Fibroblast of skin of left biceps (primary cell): ENCODE measurements at regions not wholly inside any gene's neighbourhood (a gene's known extent, or its start where the extent isn't known, plus 50 kb on each side); places are given as distances from the start of the nearest gene placed in this dataset.
A peak's percentile ranks its signal among the peaks of the same experiment; 100 is the strongest.

Source experiments
- DNase-seq, 2 experiments: peaks; one replicate each; pipeline ENCODE4 v3.0.0-alpha.2; 2013; ENCODE audit warnings: low read depth in 2 of 2

DNA sequence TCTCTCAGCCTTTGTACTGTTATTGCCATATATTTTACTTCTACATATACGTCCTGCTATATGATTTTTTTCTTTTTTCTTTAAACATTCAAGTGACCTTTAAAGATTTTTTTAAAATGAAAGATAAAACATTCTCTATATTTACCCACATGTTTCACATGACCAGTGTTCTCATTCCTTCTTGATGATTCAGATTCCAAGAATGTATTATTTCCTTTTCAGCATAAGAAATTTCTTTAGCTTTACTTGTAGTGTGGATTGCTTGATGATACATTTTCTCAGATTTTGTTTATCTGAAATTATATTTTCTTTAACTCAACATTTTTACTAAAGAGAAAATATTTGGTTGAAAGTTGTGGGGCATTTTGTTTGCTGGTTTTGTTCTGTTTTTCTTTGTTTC, 792.1 kb downstream of the BRINP1 start:
- peak; percentile 25 to 26 for DNase-seq

DNA sequence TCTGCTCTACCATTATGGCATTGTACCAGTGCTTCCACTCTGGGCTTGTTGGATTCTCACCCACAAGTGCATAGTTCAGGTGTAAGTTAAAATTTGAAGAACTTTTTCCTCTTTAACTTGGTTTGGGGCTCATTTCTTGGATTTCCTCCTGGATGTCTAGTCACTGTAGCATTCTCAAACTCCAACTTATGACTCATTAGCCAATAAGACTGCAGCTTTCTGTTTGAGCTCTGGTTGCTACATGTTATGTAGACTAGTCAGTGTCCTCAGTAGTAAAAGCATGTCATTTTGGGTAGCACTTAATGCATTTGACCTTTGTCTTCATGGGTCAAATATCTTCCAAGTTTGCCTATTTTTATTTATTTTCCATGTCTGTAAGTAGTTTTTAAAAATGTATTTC, 790.8 kb downstream of the BRINP1 start:
- peak in 1 of 2 experiments; percentile 9 for DNase-seq

DNA sequence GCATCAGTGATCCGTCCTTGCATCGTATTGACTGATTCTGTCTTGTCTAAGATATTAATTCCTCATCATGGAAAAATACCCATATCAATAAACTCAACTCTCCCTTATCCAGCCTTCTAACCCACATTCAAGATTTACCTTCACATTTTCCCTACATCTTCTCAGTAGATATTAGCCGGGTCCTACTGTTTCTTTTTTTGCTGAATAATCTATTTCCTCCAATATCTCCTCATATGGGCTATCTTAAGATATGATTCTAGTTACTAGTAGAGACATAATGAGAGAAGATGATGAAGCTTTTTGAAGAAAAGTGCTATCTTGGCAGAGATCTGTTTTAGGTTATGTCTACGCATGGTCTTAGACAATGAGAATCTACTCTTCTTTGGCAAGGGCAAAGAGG, 785.8 kb downstream of the BRINP1 start:
- DNase-seq = no peak

DNA sequence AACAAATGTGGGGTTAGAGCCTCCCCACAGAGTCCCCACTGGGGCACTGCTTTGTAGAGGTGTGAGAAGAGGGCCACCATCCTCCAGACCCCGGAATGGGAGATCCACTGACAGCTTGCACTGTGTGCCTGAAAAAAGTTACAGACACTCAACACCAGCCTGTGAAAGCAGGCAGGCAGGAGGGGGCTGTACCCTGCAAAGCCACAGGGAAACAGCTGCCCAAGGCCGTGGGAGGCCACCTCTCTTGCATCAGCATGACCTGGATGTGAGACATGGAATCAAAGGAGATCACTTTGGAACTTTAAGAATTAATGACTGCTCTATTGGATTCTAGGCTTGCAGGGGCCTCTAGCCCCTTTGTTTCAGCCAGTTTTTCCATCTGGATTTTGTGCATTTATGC, 782.3 kb downstream of the BRINP1 start:
- no peak for DNase-seq

DNA sequence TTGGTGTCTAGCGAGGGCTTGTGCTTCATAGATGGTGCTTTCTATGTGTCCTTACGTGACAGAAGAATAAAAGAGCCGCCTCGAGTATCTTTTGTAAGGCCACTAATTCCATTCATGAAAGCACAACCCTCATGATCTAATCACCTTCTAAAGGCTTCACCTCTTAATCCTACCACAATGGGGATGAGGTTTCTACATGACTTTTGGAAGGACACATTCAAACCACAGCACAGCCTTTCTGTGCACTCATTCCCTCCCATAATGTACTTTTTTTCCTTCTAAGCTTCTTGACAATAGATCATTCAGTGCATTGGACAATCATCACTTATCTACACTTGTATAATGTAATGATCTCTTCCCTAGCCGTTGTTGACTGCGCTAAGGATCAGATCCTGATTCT, 774.8 kb downstream of the BRINP1 start:
- DNase-seq = no peak

DNA sequence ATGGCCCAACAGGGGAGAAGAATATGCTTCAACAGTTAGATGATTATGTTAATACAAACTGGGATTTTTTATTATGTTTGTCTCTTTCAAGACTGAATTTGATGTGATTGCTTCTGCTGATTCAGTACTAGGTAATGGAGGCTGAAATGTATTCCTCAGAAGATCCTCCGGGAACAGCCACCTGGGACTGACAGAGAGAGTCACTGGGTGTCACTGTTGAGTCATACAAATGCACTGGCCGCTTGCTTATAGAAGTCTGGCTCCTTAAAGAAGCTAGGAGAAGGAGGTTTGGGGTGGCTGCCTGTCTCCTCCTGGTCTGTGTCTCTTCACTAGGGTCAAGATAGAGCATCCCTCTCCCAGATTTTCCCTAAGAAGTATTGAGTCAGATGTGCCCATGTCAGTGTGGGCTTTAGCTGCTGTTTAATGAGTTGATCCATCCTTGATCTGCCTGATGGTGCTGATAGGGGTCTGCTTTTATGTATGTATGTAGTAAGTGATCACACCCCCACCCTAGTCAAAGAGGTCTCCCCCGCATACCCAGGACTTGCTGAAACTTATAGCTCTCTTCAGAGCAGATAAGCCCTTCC, 773.4 kb downstream of the BRINP1 start:
- DNase-seq = no peak

DNA sequence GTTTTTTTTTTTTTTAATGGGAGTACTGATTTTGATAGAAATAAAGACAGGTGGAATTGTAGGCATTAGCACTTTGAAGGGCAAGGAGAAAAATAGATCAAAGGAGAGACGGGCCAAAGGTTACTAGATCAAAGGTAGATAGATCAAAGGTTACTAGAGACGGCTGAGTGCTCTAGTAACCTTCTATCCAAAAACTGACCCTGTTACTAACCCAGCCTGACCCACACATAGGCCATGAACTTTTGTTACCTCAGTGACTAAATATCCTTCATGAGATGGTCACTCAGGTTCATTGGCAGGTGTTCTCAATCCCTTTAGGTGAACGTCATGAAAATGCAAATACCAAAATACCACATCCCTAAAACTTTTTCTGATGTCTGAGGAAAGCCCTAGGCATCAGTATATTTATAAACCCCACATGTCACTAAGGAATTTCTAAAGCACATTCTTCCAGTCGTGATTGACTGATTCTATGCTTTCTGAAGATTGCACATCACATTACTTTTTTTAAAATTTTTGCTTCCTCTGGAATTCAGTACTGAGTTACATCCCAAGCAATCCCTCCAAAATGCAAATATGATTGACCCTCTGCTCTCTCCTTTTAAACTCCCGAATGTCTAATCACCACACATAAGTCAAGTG, 772.7 kb downstream of the BRINP1 start:
- no peak for DNase-seq

DNA sequence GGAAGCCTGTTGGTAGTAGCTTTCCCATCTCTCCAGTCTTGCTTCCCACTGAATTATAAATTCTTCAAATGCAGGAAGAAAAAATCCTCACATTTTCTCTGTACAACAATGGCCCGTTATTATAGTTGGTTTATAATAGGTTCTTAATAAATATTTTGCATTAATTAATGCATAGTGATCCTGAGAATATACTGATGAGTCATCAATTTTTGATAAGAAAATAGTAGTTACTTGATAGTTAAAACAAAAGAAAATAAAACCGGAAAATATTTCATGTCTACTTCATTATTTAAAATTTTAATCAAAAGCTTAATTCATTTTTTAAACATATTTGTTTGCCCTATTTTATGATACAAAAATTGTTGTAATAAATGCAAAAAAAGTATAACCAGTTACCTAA, 762.6 kb downstream of the BRINP1 start:
- no peak for DNase-seq

DNA sequence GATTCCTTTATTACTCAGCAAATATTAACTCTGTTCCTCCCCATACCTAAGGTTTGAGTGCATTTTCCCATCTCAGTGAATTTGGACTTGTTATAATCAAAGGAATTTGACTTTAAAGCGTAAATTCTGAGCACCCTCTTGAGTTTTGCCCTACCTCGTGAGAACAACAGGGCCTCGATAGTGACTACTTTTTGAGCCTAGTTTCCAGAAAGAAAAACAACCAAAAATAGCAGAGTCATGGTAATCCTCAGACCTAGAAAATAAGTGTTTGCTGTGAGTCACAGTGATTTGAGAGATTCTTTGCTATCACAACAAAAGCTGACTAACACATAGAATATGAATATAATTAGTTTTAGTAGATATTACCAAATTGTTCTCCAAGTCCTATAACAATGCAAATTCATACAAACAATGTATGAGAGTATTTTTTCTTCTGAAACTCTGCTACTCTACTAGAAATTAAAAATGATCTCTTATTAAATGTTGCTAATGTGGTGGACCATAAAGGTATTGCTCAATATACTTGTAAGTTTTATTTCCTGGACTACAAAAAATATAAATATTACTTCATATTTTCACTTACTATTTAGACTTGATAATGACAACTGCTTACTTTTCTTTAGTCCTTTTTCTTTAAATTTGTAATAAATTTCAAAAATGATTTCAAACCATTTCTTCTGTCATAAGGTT, 759.7 kb downstream of the BRINP1 start:
- DNase-seq = no peak

DNA sequence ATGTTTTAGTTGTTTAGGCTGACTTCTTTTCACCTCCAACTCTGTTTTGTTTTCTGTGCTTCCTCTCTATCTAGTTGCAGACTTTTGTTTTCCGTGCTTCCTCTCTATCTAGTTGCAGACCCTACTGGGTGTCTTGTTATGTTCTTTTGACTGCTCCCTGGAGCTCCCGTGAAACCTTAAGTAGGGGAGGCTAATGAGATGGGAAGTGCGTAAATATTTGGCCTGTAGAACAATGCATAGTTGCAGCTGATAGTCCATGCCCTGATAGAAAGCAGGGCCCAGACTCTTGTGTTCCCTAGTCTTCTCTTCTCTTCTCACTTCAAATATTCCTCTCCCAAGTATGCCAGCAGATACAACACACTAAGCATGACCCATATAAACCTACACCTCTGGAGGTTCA, 757.0 kb downstream of the BRINP1 start:
- no peak for DNase-seq

DNA sequence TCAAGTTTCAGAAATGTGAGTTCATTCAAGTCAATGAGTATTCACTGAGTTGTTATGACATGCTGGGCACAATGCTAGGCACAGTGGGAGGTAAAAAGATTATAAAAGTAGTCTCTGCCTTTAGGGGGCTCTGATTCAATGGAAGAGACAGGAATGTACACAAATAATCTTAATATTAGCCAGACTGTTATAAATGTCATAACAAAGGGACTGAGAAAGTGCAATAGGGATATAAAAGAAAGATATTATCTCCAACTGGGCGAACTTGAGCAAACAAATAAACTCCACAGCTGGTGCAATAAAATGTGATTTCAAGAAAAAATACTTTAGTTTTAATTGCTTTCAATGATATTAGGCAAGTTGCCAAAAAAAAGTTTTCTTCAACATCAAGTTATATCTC, 755.2 kb downstream of the BRINP1 start:
- DNase-seq = no peak

DNA sequence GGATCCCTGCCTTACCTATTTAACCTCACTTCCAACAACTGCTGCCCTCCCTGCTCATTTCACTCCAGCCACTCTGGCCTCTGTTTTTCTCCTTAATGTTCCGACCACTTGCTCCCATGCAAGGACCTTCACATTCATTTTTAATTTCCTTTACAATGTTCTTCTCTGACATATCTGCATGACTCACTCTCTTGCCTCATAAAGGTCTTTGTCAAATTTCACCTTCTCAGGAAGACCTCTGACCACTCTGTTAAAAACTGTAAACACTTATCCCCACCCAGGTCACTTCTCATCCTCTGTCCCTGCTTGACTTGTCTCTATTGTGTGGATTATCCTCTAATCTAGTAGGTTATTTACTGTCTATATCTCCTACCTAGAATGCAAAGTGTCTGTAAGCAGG, 751.2 kb downstream of the BRINP1 start:
- DNase-seq = no peak

DNA sequence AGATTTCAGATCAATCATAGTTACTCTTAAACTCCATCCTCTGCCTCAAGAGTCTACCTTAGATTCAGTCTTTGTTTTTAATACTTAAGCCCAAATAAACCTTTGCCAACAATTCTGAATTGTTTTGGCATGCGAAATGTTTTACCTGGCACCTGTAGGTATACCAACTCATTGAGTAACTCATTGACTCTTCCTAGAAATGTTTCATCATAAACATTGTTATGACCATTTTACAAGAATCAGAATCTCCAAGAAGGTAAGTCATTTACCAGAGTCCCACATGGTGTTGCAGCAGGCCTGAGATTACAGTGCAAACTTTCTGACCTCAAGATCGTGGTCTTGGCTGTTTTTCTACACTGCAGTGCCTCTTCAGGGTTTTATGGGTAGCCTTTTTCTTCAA, 750.4 kb downstream of the BRINP1 start:
- no peak for DNase-seq

DNA sequence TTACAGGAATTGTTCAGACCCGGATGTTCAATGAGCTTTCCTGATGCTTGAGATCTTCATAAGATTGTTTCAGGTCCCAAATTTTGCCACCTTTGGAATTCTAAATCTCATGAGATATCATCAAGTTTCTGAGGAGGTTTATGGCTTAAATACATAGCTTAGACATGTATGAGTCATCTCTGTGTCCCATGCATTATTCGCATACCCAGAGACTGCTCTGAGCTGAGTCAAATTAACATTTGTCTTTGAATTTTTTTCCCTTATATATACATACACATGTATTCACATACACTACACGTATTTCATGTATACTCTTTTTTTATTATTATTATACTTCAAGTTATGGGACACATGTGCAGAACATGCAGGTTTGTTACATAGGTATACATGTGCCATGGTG, 744.6 kb downstream of the BRINP1 start:
- no peak for DNase-seq

DNA sequence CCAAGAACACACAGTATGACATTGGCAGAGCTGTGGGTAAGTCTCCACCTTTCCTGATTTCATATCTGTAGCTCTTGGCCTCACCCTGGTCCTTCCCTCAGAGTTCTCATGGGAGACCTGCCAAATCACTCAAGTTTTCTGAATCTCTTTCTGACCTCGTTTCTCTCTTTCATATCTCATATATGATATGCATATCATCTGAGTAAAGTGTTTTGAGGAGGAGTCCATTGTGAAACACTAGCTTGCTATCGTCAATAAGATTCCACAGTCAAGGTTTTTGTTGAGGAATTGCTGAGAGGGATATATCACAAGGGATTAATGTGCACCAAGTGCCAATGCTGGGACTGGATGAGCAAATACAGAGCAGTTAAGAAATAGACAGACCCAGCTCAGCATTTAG, 739.2 kb downstream of the BRINP1 start:
- DNase-seq = no peak

DNA sequence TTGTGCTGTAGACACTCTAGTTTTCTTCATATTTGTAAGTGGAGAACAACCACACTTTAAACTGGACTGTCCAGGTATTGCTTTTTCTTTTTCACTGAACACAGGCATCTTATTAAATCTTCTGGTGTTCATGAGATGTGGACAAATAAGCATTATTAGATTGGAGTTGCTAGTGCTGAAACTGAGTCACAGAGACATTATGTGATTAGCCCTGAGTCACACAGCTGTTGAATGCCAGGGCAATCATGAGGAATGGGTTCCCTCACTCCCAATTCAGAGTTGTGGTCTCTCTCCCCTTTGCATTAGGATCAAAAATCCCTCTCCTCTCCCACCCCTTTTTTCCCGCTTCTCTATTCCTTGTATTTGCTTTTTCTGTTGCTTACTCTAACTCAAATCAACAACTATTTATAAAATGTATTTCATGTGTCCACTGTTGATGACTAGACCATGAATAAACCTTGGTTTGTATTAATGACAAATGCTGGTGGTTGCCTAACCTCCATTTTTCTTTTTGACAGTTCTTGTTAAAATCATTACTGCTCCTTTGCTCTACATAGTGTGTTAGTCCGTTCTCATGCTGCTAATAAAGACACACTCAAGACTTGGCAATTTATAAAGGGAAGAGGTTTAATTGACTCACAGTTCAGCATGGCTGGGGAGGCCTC, 738.2 kb downstream of the BRINP1 start:
- DNase-seq = no peak

DNA sequence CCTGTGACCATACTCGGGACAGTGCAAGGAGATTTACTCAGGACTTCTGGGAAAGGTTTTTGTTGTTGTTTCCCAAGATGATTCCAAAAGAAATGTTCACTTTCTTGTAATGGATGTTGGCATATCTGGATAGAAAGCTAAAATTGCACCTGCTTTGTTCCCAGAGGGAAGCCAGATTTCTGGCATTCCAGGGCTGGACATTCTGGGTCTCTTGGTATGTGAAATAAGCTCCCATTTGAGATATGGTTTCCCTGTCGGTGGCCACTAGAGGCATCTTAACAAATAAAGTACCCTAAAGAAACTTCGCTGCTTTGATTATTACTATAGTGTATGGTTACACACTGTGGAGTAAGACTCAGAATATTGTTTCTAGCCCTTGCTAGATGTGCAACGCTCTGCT, 737.3 kb downstream of the BRINP1 start:
- no peak for DNase-seq

DNA sequence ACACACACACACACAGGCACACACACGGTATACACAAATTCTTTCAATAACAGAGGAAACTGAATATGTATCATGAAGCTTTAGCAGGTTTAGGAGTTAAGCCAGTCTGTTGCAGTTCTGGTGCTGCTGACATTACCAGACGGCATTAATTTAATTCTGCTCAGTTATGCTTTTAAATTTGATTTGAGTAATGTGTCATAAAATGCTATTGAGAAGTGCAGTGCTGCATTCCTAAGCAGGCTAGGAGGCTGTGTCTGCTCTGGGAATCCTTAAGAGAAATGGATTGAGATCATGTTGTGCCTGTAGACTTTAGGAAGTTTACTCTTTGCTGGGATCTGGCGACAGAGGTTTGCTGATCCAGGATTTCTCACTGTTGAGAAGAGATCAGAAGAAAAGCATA, 733.8 kb downstream of the BRINP1 start:
- no peak for DNase-seq

DNA sequence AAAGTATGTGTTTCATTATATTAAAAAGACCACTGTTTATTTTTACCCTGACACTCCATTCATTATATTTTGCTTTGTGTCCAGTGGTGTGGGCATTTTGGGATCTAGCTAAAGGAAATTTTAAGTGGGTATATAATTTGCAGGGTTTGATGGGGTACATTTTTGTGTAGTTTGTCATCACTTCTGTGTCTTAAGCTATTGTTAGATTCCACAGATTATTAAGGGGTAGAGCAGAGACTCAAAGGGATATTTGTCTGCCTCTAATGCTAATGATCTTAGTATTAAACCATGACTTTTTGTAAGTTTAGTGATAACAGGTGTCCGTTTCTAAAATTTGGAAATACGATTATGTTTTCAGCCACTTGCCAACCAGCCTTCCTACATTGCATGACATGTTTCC, 731.6 kb downstream of the BRINP1 start:
- DNase-seq = no peak

DNA sequence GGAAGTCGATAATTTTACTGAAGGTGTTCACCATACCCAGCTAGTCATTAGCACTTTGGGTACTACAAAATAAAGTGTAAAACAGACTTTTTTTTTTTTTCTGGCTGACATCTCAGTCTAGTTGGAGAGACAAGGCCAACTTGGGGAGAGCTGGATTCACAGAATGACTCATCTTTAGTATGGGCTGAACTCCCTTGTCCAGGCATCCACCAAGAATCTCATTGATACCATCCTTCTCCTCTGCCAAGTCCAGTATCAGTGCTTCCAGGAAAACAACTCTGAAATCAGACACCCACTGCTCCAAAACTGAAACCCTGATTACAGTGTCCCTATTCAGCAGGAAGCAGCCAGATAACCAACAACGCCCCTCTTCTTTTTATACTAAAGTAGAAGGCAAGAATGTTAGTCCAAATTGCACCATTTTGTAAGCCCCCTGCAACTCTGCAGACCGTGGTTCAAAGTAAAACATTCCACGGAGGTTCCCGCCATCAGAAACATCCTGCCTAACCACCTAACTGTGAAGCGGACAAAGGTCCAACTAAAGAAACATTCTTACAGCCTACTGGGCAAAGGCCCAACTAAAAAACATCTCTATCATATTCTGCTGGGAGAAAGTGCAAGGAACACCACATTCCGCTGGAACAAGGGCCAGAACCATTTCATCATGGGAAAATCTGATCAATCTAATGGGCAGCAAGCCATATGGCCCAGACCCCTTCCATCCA, 728.2 kb downstream of the BRINP1 start:
- no peak for DNase-seq

DNA sequence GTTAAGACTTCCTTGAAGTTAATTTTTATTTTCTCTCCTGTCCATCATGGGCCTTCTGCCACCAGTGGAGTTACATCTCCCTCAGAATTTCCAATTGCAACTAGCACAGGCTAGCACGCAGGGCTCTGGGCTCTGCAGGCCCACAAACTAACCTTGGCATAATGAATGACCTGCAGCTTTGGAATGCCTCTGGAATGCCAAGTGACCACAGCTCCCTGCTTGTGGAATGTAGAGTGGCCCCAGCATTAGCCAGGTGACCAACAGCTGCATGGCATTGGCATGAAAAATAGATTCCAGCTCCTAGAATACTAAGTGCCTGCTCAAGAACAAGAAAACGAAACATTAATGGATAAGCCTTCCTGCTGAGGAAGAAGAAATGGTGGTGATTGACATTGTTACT, 726.1 kb downstream of the BRINP1 start:
- DNase-seq = no peak

DNA sequence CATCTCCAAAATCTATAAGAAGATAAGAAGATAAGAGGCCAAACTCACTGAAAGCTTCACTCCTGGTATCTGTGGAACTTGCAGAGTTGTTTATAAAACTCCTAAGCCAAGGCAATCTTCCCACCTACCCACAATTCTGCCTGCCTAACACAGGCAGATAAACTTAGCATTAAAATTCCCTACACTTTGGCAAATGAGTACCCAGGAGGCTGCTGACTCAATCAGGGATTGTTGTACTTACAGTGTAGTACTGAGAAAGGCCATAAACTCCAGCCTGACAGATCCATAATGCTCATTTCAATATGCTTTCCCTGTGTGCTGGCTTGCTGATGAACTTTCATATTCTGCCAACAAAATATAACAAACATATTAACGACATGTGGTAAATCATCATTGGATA, 725.2 kb downstream of the BRINP1 start:
- no peak for DNase-seq
